C4-2B (cell line): ENCODE measurements at regions not wholly inside any gene's neighbourhood (a gene's known extent, or its start where the extent isn't known, plus 50 kb on each side); places are given as distances from the start of the nearest gene placed in this dataset.

Experiments
- H3K27ac ChIP-seq: fragments of 450-650 bp; 2 replicates; pipeline ENCODE4 v1.5.1; 2017
- CTCF ChIP-seq: fragments of 450-650 bp; conservative IDR thresholded peaks from 2 replicates; pipeline ENCODE4 v1.5.1; 2017; ENCODE audit warnings: mild to moderate bottlenecking
- ZFX ChIP-seq: fragments of 450-650 bp; IDR thresholded peaks from 2 replicates; pipeline ENCODE4 v1.6.1; 2017

DNA sequence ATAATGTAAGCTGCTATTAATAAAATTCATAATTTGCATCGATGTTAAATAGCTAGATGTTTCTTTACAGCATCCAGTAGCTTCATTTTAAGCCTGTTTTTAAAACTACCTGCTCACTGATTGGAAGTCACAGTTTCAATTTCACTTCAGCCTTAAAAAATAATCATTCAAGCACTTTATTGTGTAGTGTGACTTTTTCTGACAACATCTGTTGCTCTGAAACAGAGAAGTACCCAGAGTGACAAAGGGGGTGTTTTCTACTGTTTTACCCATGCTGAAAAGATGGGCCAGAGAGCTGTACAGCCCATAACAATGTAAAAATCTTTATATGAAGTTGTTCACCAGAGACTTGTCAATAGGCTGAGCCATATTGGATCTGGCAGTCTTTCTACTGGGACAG, 437.2 kb downstream of the MDFIC start:
- H3K27ac ChIP-seq: no peak overlapping the region
- TF ChIP-seq CTCF (no peak), ZFX (no peak)

- H3K27ac ChIP-seq: no peak overlapping the region
- TF ChIP-seq CTCF: no peak
- TF ChIP-seq ZFX: no peak
Observed at GRCh38 chr7:115357703-115357999, 435.8 kb downstream of the MDFIC start.

GRCh38 chr7:115356999-115357702, 435.3 kb downstream of the MDFIC start:
- no peak overlapping the region for H3K27ac ChIP-seq

GRCh38 chr7:115356139-115356746, 434.3 kb downstream of the MDFIC start:
- H3K27ac ChIP-seq: no peak overlapping the region
- TF ChIP-seq ZFX: no peak
- TF ChIP-seq CTCF: peak; percentile 75

More at GRCh38 chr7:115356999-115357702, 435.3 kb downstream of the MDFIC start:
- TF ChIP-seq ZFX (no peak), CTCF (no peak)

DNA sequence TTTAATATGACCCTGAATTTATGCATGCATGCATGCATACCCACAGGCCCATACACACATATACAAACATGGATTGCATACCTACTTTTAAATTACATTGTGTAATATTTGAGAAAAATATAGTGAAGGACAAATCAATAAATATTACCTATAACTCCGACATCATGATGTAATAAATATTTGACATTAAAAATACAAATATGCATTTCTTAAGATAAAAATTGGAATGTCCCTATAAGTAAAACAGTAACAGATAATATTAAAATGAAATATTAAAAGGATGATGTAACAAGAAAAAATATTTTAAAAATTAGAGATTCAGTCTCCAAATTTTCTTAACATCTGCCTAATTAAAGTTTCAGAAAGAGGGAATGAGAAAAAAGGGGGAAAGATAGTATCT, 433.0 kb downstream of the MDFIC start:
- no peak overlapping the region for H3K27ac ChIP-seq
- TF ChIP-seq ZFX (no peak), CTCF (no peak)

DNA sequence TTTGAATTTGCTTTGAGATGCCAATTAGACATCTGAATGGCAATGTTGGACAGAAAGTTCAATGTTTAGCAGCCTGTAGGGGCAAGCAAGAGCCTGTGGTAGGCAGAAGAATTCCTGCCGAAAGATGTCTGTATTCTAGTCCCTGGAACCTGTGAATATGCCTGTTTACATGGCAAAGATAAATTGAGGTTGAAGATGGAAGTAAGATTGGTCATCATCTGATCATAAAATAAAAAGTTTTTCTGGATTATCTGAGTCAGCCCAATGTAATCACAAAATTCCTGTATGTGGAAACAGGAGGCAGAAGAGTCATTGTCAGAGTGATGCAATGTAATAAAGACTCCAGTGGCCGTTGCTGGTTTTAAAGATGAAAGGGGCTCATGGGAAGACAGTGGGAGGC, 430.5 kb downstream of the MDFIC start:
- no peak for TF ChIP-seq ZFX
- TF ChIP-seq CTCF: no peak; the same call in 1 of the 2 replicates
- no peak overlapping the region for H3K27ac ChIP-seq

GRCh38 chr7:115350764-115351163, 428.9 kb downstream of the MDFIC start:
- TF ChIP-seq ZFX (no peak), CTCF (no peak)
- H3K27ac ChIP-seq: no peak overlapping the region
